HEK293 (cell line): ENCODE measurements at regions not wholly inside any gene's neighbourhood (a gene's known extent, or its start where the extent isn't known, plus 50 kb on each side); places are given as distances from the start of the nearest gene placed in this dataset.

Experiments used
- CTCF ChIA-PET: fragments of 350-600 bp; formaldehyde crosslinking; extraction: SDS; loops from one replicate; lab custom pipeline; 2021; ENCODE audit warnings: antibody characterized with exemption; lab: Yijun Ruan, JAX
- POLR2A ChIA-PET: fragments of 300-600 bp; formaldehyde crosslinking; extraction: SDS; loops from one replicate; lab custom pipeline; 2020; ENCODE audit warnings: antibody characterized with exemption, inconsistent platforms; lab: Yijun Ruan, JAX
- H3K27ac ChIP-seq: fragments of 200-500 bp; sonication (Bioruptor generic); 2 replicates; pipeline ENCODE4 v1.5.1; 2014; ENCODE audit warnings: low read depth, low read length, control low read depth, inconsistent platforms; ENCODE audit errors: extremely low read depth
- H3K36me3 ChIP-seq, 2 experiments: fragments of 200-500 bp in 1 of 2; sonication (Bioruptor generic) in 1 of 2; 1 replicate in 1 of 2; 2 replicates in 1 of 2; pipeline ENCODE4 v1.5.1; 2014 to 2017; ENCODE audit warnings: inconsistent platforms in 2 of 2, low read length in 2 of 2; ENCODE audit not compliant: control insufficient read depth in 2 of 2, insufficient read depth in 1 of 2
- H3K4me1 ChIP-seq: fragments of 200-500 bp; sonication (Bioruptor generic); 2 replicates; pipeline ENCODE4 v1.5.1; 2014; ENCODE audit warnings: mild to moderate bottlenecking, low read length, inconsistent platforms; ENCODE audit not compliant: control insufficient read depth, insufficient read depth
- H3K4me3 ChIP-seq: 2 replicates; pipeline ENCODE4 v1.5.1; 2011; ENCODE audit warnings: low read depth, mild to moderate bottlenecking, control low read depth, low read length, moderate library complexity
- H3K9me3 ChIP-seq: fragments of 200-500 bp; sonication (Bioruptor generic); 2 replicates; pipeline ENCODE4 v1.5.1; 2014; ENCODE audit warnings: low read depth, low read length, inconsistent platforms; ENCODE audit not compliant: control insufficient read depth, insufficient read depth
- BCL11B ChIP-seq: fragments of 450-650 bp; formaldehyde crosslinking; IDR thresholded peaks from 2 replicates; pipeline ENCODE4 v1.5.1; 2016; ENCODE audit warnings: low read depth, missing biosample characterization, missing genetic modification characterization
- GLI2 ChIP-seq: fragments of 450-650 bp; formaldehyde crosslinking; IDR thresholded peaks from 2 replicates; pipeline ENCODE4; 2017; ENCODE audit warnings: missing biosample characterization, missing genetic modification characterization, low read depth, borderline replicate concordance
- HIC1 ChIP-seq: fragments of 450-650 bp; formaldehyde crosslinking; IDR thresholded peaks from 2 replicates; pipeline ENCODE4 v1.5.1; 2016; ENCODE audit warnings: missing biosample characterization, missing genetic modification characterization
- HOXA7 ChIP-seq: sonication (generic); formaldehyde crosslinking; IDR thresholded peaks from 2 replicates; pipeline ENCODE4 v1.8.1; 2022; ENCODE audit warnings: missing genetic modification reagents, borderline replicate concordance
- ZBTB8A ChIP-seq: fragments of 450-650 bp; formaldehyde crosslinking; IDR thresholded peaks from 2 replicates; pipeline ENCODE4 v1.5.1; 2016; ENCODE audit warnings: missing biosample characterization, missing genetic modification characterization
- ZFP37 ChIP-seq: fragments of 450-650 bp; formaldehyde crosslinking; IDR thresholded peaks from 2 replicates; pipeline ENCODE4 v1.5.1; 2016; ENCODE audit warnings: missing biosample characterization, missing genetic modification characterization
- ZNF202 ChIP-seq: fragments of 450-650 bp; formaldehyde crosslinking; IDR thresholded peaks from 2 replicates; pipeline ENCODE4 v1.5.1; 2016; ENCODE audit warnings: missing biosample characterization, missing genetic modification characterization, borderline replicate concordance
- ZNF274 ChIP-seq, 2 experiments: fragments of 200-500 bp in 1 of 2; fragments of 450-650 bp in 1 of 2; sonication (Bioruptor generic) in 1 of 2; formaldehyde crosslinking in 1 of 2; IDR thresholded peaks; 2 replicates each; pipeline versions ENCODE4 v1.5.1 to v1.6.1; 2014 to 2016; ENCODE audit warnings: borderline replicate concordance in 1 of 2, inconsistent platforms in 1 of 2, low read length in 1 of 2, missing biosample characterization in 1 of 2, missing genetic modification characterization in 1 of 2
- ZNF324 ChIP-seq: fragments of 450-650 bp; formaldehyde crosslinking; IDR thresholded peaks from 2 replicates; pipeline ENCODE4 v1.5.1; 2016; ENCODE audit warnings: missing biosample characterization, missing genetic modification characterization
- ZNF423 ChIP-seq: fragments of 450-650 bp; formaldehyde crosslinking; IDR thresholded peaks from 2 replicates; pipeline ENCODE4 v1.5.1; 2016; ENCODE audit warnings: missing biosample characterization, missing genetic modification characterization
- ZNF473 ChIP-seq: fragments of 450-650 bp; formaldehyde crosslinking; IDR thresholded peaks from 2 replicates; pipeline ENCODE4 v1.5.1; 2017; ENCODE audit warnings: missing biosample characterization, missing genetic modification characterization
- ZNF544 ChIP-seq: fragments of 450-650 bp; formaldehyde crosslinking; IDR thresholded peaks from 2 replicates; pipeline ENCODE4 v1.5.0; 2017; ENCODE audit warnings: missing biosample characterization, missing genetic modification characterization
- ZNF560 ChIP-seq: fragments of 450-650 bp; formaldehyde crosslinking; IDR thresholded peaks from 2 replicates; pipeline ENCODE4 v1.5.1; 2017; ENCODE audit warnings: missing biosample characterization, missing genetic modification characterization, borderline replicate concordance
- ZNF571 ChIP-seq: fragments of 450-650 bp; formaldehyde crosslinking; IDR thresholded peaks from 2 replicates; pipeline ENCODE4 v1.5.0; 2017; ENCODE audit warnings: missing biosample characterization, missing genetic modification characterization
- ZNF626 ChIP-seq: fragments of 450-650 bp; sonication (Bioruptor Pico); formaldehyde crosslinking; IDR thresholded peaks from 2 replicates; pipeline ENCODE4 v1.5.1; 2018; ENCODE audit warnings: missing biosample characterization, missing genetic modification characterization, inconsistent platforms
- ZNF658 ChIP-seq: fragments of 450-650 bp; formaldehyde crosslinking; IDR thresholded peaks from 2 replicates; pipeline ENCODE4; 2016; ENCODE audit warnings: missing biosample characterization, missing genetic modification characterization
- ZNF707 ChIP-seq: fragments of 450-650 bp; formaldehyde crosslinking; IDR thresholded peaks from 2 replicates; pipeline ENCODE4 v1.5.1; 2016; ENCODE audit warnings: missing biosample characterization, missing genetic modification characterization
- ZNF837 ChIP-seq: fragments of 450-650 bp; formaldehyde crosslinking; IDR thresholded peaks from 2 replicates; pipeline ENCODE4 v1.5.1; 2016; ENCODE audit warnings: missing biosample characterization, missing genetic modification characterization
- TF ChIP-seq, protein P1 (sequence below): fragments of 450-650 bp; formaldehyde crosslinking; IDR thresholded peaks from 2 replicates; pipeline ENCODE4 v1.5.1; 2017; ENCODE audit warnings: missing biosample characterization, missing genetic modification characterization
- TF ChIP-seq, protein P2 (sequence below): fragments of 450-650 bp; formaldehyde crosslinking; IDR thresholded peaks from 2 replicates; pipeline ENCODE4 v1.5.1; 2016; ENCODE audit warnings: missing biosample characterization, missing genetic modification characterization, low read depth
- TF ChIP-seq, protein P3 (sequence below): fragments of 450-650 bp; formaldehyde crosslinking; optimal IDR thresholded peaks from 2 replicates; pipeline ENCODE3; 2016; ENCODE audit warnings: missing biosample characterization, mild to moderate bottlenecking, missing genetic modification characterization
- TF ChIP-seq, protein P4 (sequence below): fragments of 450-650 bp; formaldehyde crosslinking; IDR thresholded peaks from 2 replicates; pipeline ENCODE4 v1.5.1; 2016; ENCODE audit warnings: missing biosample characterization, missing genetic modification characterization

DNA sequence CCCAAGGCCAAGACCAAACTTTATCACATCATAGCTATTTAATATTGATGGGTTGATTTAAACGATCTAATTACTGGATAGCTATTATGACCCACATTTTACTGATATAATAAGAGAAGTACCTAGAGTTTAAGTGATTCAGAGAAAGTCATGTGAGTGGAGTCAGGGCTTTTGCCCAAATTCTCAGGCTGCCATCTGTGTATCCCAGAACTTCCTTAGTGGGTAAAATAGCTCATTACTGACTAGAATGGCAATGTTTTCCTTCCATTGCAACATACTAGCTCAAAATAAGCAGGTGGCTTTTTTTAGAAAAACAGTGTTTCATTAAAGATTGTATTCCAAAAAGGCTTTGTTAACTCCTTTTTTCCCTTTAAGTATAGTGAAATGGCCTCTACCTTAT, 113.9 kb upstream of the MAF start:
- ChIA-PET CTCF (no interaction called here), POLR2A (no interaction called here)

GRCh38 chr16:79713609-79714309, 113.2 kb upstream of the MAF start:
- ChIA-PET CTCF (no interaction called here), POLR2A (no interaction called here)
- Histone ChIP-seq H3K4me1 (peaks cover 18% of the 10 kb centered on the region), H3K4me3 (no peak overlapping the region), H3K9me3 (no peaks in the 10 kb centered on the region), H3K36me3 (no peaks in the 10 kb centered on the region), H3K27ac (no peak overlapping the region)
- no peak for TF ChIP-seq ZNF324 (tag by site-specific recombination)
- no peak for TF ChIP-seq ZFP37 (tag by site-specific recombination)
- TF ChIP-seq HOXA7 (CRISPR knock-in tag) = no peak
- no peak for TF ChIP-seq ZNF544
- no peak for TF ChIP-seq ZNF274 (IDR thresholded peaks at IDR 0.05; ENCODE audit: low read length)
- no peak for TF ChIP-seq ZNF274 (tag by site-specific recombination; IDR thresholded peaks at IDR 0.05; ENCODE audit: borderline replicate concordance)
- TF ChIP-seq ZBTB8A = no peak
- TF ChIP-seq GLI2 = no peak
- TF ChIP-seq, protein P1, sequence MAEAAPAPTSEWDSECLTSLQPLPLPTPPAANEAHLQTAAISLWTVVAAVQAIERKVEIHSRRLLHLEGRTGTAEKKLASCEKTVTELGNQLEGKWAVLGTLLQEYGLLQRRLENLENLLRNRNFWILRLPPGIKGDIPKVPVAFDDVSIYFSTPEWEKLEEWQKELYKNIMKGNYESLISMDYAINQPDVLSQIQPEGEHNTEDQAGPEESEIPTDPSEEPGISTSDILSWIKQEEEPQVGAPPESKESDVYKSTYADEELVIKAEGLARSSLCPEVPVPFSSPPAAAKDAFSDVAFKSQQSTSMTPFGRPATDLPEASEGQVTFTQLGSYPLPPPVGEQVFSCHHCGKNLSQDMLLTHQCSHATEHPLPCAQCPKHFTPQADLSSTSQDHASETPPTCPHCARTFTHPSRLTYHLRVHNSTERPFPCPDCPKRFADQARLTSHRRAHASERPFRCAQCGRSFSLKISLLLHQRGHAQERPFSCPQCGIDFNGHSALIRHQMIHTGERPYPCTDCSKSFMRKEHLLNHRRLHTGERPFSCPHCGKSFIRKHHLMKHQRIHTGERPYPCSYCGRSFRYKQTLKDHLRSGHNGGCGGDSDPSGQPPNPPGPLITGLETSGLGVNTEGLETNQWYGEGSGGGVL (tag by site-specific recombination) = no peak
- TF ChIP-seq, protein P2, sequence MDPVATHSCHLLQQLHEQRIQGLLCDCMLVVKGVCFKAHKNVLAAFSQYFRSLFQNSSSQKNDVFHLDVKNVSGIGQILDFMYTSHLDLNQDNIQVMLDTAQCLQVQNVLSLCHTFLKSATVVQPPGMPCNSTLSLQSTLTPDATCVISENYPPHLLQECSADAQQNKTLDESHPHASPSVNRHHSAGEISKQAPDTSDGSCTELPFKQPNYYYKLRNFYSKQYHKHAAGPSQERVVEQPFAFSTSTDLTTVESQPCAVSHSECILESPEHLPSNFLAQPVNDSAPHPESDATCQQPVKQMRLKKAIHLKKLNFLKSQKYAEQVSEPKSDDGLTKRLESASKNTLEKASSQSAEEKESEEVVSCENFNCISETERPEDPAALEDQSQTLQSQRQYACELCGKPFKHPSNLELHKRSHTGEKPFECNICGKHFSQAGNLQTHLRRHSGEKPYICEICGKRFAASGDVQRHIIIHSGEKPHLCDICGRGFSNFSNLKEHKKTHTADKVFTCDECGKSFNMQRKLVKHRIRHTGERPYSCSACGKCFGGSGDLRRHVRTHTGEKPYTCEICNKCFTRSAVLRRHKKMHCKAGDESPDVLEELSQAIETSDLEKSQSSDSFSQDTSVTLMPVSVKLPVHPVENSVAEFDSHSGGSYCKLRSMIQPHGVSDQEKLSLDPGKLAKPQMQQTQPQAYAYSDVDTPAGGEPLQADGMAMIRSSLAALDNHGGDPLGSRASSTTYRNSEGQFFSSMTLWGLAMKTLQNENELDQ (tag by site-specific recombination) = no peak
- no peak for TF ChIP-seq ZNF707 (tag by site-specific recombination)
- no peak for TF ChIP-seq ZNF473 (tag by site-specific recombination)

More for the DNA sequence above, 113.9 kb upstream of the MAF start:
- no peak overlapping the region for H3K4me3 ChIP-seq
- no peaks in the 10 kb centered on the region for H3K36me3 ChIP-seq
- H3K4me1 ChIP-seq = peaks cover 18% of the 10 kb centered on the region
- no peak for TF ChIP-seq ZNF560 (tag by site-specific recombination)
- TF ChIP-seq, protein P3, sequence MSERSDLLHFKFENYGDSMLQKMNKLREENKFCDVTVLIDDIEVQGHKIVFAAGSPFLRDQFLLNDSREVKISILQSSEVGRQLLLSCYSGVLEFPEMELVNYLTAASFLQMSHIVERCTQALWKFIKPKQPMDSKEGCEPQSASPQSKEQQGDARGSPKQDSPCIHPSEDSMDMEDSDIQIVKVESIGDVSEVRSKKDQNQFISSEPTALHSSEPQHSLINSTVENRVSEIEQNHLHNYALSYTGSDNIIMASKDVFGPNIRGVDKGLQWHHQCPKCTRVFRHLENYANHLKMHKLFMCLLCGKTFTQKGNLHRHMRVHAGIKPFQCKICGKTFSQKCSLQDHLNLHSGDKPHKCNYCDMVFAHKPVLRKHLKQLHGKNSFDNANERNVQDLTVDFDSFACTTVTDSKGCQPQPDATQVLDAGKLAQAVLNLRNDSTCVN (tag by site-specific recombination) = no peak
- no peak for TF ChIP-seq ZNF837 (tag by site-specific recombination)
- H3K27ac ChIP-seq = no peak overlapping the region
- no peaks in the 10 kb centered on the region for H3K9me3 ChIP-seq

DNA sequence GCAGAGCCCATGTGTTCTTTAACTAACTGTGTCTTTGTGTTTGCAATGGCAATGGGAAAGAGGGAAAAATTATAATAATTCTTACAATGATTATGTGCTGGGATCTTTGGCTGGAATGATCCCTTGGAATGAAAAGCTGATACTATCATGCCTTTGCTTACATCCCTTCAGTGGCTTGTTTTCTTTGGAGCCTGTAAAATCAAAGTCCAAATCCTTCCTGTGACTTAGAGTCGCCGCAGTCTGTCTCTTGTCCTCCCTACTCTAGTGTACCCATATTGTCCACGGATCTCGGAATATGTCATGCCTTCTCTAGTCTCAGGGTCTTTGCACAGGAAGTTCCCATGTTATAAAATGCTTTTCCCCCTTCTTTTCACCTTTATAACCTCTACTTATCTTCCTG, 111.7 kb upstream of the MAF start:
- ChIA-PET POLR2A (no interaction called here), CTCF (no interaction called here)
- Histone ChIP-seq H3K9me3 (no peaks in the 10 kb centered on the region), H3K4me3 (no peak overlapping the region), H3K4me1 (peaks cover 13% of the 10 kb centered on the region), H3K27ac (no peak overlapping the region), H3K36me3 (no peaks in the 10 kb centered on the region)
- no peak for TF ChIP-seq ZNF658
- no peak for TF ChIP-seq ZNF324 (tag by site-specific recombination)
- no peak for TF ChIP-seq HOXA7 (CRISPR knock-in tag)
- no peak for TF ChIP-seq ZNF626 (tag by site-specific recombination)
- no peak for TF ChIP-seq ZNF571
- no peak for TF ChIP-seq BCL11B
- TF ChIP-seq HIC1 = no peak
- no peak for TF ChIP-seq ZNF202 (tag by site-specific recombination)
- TF ChIP-seq ZNF423 (tag by site-specific recombination) = no peak
- TF ChIP-seq, protein P4, sequence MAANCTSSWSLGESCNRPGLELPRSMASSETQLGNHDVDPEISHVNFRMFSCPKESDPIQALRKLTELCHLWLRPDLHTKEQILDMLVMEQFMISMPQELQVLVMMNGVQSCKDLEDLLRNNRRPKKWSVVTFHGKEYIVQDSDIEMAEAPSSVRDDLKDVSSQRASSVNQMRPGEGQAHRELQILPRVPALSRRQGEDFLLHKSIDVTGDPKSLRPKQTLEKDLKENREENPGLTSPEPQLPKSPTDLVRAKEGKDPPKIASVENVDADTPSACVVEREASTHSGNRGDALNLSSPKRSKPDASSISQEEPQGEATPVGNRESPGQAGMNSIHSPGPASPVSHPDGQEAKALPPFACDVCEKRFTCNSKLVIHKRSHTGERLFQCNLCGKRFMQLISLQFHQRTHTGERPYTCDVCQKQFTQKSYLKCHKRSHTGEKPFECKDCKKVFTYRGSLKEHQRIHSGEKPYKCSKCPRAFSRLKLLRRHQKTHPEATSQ (tag by site-specific recombination) = no peak
